ENCODE measurements at regions not wholly inside any gene's neighbourhood (a gene's known extent, or its start where the extent isn't known, plus 50 kb on each side); places are given as distances from the start of the nearest gene placed in this dataset.

- no peak for TF ChIP-seq CTCF (IDR thresholded peaks at IDR 0.05; ENCODE audit: insufficient read depth, low read length)
- no peak for TF ChIP-seq REST (IDR thresholded peaks at IDR 0.05; ENCODE audit: insufficient replicate concordance, low read depth)
These were observed 53.6 kb downstream of the APCS start for GRCh38 chr1:159641221-159641620.
